CD4-positive, alpha-beta T cell treated with Interferon alpha-2 for 1 hour (primary cell): ENCODE measurements at regions not wholly inside any gene's neighbourhood (a gene's known extent, or its start where the extent isn't known, plus 50 kb on each side); places are given as distances from the start of the nearest gene placed in this dataset.
"Not testable (repeated sequence)": the region's sequence is repeated elsewhere in the genome, so short reads cannot be mapped to it uniquely, and the experiment has no call there.

Experiments used
- DNase-seq, 2 donors: peaks; one replicate each; pipeline ENCODE4 v3.0.0-alpha.2; 2020 to 2022

DNA sequence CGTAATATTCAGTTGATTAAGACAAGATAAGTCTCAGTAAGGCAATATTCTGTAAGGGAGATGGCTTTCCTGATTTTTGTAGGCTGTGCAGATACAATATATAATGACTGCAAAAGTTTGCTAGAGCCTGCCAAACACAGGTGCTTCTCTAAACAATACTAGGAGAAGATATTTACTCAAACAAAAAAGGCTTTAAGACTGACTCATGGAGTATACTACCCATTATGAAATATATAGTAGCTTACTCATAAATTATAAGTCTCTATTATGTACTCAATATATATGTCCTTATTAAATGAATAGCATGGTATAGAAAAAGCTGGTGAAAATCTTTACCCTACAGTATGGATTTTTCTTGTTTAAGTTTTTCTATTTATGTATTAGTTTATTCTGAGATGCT lies 93.2 kb upstream of the IL15 start:
- no peak for DNase-seq

DNA sequence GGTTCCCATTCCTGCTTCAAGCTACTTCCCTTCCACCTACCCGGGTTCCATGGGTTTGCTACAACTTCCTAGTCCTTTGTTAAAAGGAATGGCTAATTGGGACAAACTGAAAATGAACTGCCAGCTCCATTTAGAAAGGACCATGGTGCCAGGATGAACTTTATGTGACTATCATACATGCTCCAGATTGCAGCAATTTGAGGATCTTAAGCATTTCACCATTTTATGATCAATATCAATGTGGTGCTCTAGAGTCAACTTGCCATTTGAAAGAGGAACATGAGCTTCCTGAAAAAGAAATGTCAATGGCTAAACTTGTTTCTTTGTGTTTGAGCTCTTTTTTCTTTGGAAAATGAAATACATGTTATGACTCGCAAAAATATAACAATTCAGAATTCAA lies 92.7 kb upstream of the IL15 start:
- no peak for DNase-seq

DNA sequence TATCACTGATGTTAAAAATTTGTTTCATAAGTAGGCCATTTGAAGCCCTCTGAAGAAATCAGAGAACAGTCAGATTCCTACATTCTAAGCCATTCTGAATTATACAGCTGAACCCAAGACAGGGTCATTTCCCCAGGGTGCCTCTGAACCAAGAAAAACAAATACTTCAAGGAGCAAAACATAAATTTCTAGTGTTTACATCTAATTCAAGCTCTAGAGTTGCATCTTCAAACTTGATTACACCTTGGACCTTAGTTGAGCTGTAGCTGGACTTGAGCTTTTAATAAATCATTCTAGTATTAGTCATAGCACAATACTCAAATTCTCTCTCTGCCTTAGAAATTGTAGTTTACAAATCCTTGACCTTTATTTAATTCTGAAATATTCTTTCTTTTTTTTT lies 87.6 kb upstream of the IL15 start:
- DNase-seq = no peak

DNA sequence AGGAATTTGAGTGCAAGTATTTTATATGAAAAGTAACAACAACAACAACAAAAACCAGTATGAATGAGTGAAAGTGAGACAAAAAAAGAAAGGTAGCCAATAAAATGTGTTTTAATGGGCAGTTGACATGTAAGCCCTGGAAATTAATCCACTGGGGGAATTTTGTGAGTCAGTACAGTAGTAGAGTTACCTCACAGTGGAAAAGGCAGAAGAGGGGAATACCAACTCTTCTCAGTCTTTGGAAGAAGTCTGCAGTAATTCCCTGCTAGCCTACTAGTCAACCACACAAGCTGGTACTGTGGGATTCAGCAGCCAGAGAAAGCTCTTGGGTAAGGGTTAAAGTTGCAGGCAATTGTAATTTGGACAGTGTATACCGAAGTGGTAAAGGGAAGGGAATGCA lies 76.3 kb upstream of the IL15 start:
- no peak for DNase-seq

DNA sequence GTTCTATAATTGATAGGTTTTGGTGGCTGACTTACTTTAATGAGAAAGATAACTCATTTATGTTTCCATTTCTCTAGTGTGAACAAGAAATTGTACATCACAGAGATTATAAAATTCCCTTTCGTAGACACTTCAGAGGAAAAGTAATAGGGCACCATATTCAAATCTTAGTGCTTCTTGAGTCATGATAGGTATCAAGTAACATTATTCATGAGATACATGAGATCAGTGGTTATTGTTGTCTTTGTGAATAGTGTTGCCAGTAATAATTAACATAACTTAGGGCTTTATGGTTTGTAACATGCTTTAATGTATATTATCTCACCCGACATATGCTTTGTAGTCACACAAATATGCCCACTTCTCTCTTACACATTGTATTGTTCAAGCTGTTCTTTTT lies 73.7 kb upstream of the IL15 start:
- no peak for DNase-seq

DNA sequence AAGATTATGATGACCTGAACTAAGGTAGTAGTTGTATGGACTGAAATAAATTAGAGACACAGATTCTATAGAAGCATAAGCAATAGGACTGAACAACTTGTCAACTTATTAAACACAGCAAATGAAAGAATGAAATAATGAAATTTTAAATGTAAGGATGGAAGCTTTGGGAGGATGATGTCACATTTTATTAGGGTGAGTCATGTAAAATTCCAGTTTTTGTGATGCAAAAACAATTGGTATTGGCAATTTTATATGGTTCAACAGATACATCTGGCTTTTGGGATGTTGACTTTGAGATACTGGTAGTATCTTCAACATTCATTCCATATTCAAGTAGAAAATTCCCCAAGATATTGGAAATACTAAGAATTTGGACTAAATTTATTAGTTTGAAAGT lies 72.7 kb upstream of the IL15 start:
- no peak for DNase-seq

DNA sequence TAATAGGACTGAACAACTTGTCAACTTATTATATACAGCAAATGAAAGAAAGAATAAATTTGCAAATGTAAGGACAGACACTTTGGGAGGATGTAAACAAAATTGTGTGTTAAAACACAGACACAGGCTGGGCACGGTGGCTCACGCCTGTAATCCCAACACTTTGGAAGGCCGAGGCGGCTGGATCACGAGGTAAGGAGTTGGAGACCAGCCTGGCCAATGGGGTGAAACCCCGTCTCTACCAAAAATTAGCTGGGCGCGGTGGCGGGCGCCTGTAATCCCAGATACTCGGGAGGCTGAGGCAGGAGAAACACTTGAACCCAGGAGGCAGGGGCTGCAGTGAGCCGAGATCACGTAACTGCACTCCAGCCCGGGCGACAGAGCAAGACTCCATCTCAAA lies 71.4 kb upstream of the IL15 start:
- DNase-seq = not testable (repeated sequence)

DNA sequence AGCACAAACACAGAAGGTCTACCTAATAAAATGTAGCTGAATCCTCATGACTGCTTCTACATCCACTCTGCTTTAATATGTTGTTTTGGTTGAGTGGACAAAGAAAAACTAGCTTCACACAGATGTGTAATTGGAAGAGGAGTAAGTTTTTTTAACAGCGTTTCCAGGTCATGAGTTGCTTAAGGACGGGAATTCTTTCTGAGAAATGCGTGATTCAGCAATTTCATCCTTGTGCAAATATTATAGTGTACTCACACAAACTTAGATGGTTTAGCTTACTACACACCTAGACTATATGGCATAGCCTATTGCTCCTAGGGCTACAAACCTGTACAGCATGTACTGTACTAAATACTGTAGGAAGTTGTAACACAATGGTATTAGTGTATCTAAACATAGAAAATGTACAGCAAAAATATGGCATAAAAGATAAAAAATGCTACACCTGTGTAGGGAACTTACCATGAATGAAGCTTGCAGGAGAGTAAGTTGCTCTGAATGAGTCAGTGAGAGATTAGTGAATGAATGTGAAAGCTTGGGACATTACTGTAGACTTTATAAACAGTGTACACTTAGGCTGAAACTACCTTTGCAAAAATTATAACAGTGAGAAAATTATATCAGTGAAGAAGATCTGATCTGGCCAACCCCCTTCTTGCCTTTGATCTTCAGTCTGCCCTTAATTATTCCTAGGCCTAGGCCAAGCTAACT lies 70.8 kb upstream of the IL15 start:
- DNase-seq = no peak

DNA sequence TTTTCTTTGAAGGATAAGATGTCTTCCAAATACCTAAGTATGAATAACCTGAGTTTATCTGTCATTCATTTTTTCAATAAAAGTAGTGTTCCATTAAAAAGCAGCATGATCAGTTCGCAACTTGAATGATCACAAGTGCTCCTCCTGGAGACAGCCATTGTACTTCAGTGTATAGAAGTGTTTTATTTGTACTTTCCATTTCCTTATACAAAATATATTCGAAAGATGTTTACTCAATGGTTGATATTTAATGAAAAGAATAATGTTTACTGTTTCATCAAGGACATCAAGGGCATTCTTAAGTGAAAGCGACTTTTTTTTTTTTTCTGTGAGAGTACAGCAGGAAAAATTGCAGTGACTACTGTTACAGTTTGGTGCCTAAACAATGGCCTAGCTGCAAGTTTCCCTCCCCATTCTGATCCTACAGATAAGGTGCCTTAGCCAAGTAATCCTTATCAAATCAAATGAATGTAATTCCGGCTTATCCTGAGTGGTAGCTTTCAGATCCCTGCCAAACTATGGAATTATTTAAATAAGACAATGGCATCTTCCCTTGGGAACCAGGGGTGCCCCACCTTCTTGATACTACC lies 69.0 kb upstream of the IL15 start:
- DNase-seq = no peak

DNA sequence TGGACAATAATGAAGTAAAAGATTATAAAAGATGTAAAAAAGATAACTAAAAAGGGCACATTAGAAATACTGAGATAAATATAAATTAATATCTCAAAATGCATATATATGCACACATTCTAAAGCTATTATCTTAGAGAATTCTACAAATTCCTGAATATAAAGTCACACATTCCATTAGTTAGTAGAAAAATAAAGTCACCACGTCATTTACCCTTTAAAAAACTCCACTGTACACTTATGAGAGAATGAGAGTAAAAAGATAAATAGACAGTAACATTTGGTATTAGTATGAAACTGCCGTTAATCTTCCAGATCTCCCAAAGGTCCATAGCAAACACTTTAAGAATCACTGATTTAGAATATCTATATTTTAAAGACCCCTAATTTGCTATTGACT lies 67.2 kb upstream of the IL15 start:
- no peak for DNase-seq

DNA sequence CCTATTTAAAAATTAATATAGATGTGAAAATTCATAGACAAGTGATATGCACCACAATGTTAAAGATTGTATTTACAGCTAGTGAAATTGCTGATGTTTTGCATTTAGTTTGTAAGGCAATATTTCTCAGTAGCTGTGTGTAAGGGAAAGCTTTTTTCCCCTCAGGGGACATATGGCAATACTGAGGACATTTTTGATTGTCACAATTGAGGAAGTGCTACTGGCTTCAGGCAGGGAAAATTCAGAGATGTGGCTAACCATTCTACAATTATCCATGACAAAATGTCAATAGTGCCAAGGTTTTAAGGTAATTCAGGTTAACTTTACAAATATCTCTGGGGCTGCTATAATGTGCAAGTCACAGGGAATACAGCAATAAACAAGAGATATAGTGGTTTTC lies 66.1 kb upstream of the IL15 start:
- DNase-seq = no peak

DNA sequence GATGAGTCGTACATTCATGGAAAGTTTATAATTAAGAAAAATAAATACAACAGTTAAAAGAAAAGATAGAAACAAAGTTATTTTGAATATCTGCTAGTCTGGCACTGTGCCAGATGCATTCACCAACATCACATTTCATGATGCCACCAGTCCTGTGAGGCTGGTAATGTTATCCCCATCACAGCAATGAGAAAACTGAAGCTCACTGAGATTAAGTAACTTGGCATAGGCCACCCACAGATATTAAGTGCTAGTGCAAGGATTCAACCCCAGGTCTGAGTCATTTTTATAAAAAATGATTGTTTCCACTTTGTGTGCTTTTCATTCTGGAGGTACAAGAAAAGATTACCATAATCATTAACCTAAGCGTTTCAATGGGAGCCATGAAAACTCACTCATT lies 65.0 kb upstream of the IL15 start:
- DNase-seq = no peak

DNA sequence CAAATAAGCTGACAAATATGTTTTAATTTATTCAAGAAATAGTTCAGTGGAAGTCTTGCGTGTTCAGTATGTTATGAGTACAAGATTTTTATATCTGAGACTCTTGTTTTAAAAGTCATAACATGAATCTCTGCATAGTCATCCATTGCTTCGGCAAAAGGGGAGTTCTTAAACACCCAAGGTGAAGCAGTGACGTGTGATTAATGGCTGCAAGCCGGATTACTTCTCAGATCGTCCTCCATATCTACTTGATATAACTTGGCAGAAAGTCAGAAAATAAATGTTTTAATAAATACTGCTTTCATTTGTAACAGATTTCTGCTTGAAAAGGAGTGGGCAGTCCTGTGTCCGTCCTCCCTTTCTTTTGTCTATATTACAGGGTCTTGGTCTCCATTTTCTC lies 64.6 kb upstream of the IL15 start:
- DNase-seq = no peak

DNA sequence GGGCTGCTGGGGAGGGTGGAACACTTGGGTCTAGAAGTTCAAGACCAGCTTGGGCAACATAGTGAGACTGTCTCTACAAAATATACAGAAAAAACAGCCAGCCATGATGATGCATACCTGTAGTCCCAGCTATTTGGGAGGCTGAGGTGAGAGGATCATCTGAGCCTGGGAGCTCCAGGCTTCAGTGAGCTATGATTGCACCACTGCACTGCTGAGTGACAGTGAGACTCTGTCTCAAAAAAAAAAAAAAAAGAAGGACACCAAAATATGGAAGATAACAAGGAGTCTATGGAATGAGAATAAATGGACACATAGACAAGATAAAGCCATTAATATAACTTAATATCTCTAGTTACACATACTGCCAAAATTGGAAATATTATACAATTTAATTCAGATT lies 62.7 kb upstream of the IL15 start:
- no peak for DNase-seq

DNA sequence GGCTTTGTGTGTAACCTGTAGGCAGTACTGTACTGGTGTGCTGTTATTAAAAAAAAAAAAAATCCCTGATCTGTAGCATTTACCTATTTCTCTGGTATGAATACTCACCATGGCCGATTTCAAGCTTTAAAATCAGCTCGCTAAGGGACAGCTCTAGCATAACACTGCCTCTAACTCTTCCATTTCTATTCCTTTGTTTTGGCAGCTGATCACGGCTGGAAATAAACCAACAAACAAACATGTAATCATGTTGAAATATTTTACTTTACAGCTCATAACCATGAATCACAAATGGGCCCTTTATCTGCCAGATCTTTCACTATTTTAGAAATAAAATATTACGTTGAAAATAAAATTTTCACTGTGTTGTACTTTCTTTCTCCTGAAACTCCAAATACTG lies 60.5 kb upstream of the IL15 start:
- DNase-seq = no peak

DNA sequence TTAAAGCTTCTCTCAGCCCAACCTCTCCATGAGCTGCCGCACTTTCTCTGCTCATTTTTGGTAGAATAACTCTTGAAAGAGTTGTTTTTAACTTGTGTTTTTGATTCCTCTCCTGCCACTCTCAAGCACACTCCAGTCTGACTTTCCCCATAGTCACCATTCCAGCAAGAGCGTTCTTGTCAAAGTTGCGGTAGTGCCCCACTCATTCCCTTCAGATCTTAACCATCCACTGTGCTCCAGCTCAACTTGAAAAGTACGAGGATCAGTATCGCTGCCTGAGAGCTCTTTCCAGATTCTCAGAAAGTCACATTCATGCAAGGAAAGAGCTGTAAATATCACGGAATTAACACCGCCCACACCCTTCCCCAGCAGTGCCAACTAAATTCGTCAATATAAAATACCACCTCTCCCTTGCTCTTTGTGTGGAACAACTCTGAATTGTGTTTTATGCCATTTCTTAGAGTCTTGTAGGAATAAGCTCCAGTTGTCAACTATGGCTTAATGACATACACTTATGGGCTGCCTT lies 59.7 kb upstream of the IL15 start:
- no peak for DNase-seq

DNA sequence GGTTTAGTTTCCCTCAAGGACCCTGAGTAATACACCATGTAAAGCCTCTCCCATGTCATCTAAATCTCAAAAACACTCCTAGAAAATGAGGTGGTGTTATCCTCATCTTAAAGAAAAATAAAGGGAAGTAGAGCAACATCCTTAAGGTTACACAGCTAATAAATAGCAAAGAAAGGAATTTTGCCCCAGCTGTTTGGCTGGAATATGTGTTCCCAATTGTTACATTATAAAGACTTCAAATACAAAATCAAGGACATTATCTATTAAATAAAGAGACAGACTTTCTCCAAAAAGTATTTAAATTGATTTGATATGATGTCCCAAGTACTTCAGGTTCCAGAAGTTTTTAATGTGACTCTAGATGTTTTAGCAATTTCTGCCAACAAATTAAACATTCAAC lies 57.9 kb upstream of the IL15 start:
- no peak for DNase-seq

DNA sequence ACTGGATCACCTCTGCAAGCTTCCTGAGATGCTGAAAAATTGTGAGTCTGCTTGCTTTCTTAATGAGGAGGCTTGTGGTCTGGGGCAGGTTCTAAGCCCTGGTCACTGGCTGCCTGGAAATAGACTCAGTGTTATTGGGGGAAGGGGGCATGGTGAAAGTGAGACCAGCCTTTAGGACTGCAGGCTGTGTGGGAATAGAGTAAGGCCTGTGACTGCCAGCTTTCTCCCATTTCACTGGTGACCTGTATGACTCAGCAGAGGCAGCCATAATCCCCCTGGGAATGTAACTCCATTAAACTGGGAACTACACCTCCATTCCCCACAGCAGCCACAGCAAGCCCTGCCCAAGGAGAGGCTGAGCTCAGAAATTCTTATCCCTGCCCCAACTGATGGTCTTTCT lies 55.9 kb upstream of the IL15 start:
- DNase-seq = no peak
